Kidney (tissue), 13 donors: ENCODE measurements at regions not wholly inside any gene's neighbourhood (a gene's known extent, or its start where the extent isn't known, plus 50 kb on each side); places are given as distances from the start of the nearest gene placed in this dataset.

Experiments used
- DNase-seq, 5 donors: peaks; one replicate each; pipeline ENCODE4 v3.0.0-alpha.2; 2013 to 2020
- FAIRE-seq: peaks from 2 replicates; lab custom pipeline; 2012; peaks lifted over from hg19 to GRCh38; lab: Jason Lieb, UNC
- H3K27ac ChIP-seq, 2 donors: one replicate each; pipeline ENCODE4 v1.7.0; 2013; ENCODE audit warnings: low read depth in 2 of 2, low read length in 2 of 2, inconsistent platforms in 1 of 2
- H3K27me3 ChIP-seq: one replicate; pipeline ENCODE4 v1.7.1; 2013; ENCODE audit warnings: low read length, inconsistent platforms; ENCODE audit not compliant: control insufficient read depth, insufficient read depth
- H3K36me3 ChIP-seq, 3 donors: one replicate each; pipeline versions ENCODE4 v1.7.0 to v1.7.1; 2013; ENCODE audit warnings: low read length in 3 of 3, control low read depth in 1 of 3, inconsistent platforms in 1 of 3; ENCODE audit not compliant: insufficient read depth in 3 of 3, control insufficient read depth in 2 of 3
- H3K4me1 ChIP-seq, 3 donors: one replicate each; pipeline versions ENCODE4 v1.7.0 to v1.7.1; 2013; ENCODE audit warnings: low read length in 3 of 3, inconsistent platforms in 1 of 3, low read depth in 1 of 3; ENCODE audit not compliant: control insufficient read depth in 2 of 3, insufficient read depth in 2 of 3
- H3K4me3 ChIP-seq, 3 donors: one replicate each; pipeline versions ENCODE4 v1.7.0 to v1.8.1; 2013; ENCODE audit warnings: low read length in 3 of 3, control low read depth in 1 of 3, inconsistent platforms in 1 of 3
- H3K9ac ChIP-seq, 3 donors: one replicate each; pipeline versions ENCODE4 v1.7.0 to v1.7.1; 2013; ENCODE audit warnings: low read length in 3 of 3, control low read depth in 1 of 3, inconsistent platforms in 1 of 3
- H3K9me3 ChIP-seq, 3 donors: one replicate each; pipeline versions ENCODE4 v1.7.0 to v1.7.1; 2013; ENCODE audit warnings: low read length in 3 of 3, control low read depth in 1 of 3, inconsistent platforms in 1 of 3; ENCODE audit not compliant: control insufficient read depth in 2 of 3, insufficient read depth in 1 of 3
- intact Hi-C: fragments of 100-400 bp; cut with DNase I; formaldehyde crosslinking; loops from one replicate; pipeline ENCODE4 v1.11.1; 2022
- TF ChIP-seq, protein P1 (sequence below): IDR thresholded peaks from 3 replicates; pipeline ENCODE4 v1.5.1; 2012; ENCODE audit warnings: mild to moderate bottlenecking, moderate library complexity, borderline replicate concordance; ENCODE audit not compliant: insufficient read depth; ENCODE audit errors: extremely low read depth
- donor health status: control.
- donor health status: control.
- donor health status: control.
- donor health status: control.
- donor health status: control.
- donor health status: DM: yes; HTN: yes; CAD: no.
- donor health status: Normal renal cell carcinoma (clear cell type).

DNA sequence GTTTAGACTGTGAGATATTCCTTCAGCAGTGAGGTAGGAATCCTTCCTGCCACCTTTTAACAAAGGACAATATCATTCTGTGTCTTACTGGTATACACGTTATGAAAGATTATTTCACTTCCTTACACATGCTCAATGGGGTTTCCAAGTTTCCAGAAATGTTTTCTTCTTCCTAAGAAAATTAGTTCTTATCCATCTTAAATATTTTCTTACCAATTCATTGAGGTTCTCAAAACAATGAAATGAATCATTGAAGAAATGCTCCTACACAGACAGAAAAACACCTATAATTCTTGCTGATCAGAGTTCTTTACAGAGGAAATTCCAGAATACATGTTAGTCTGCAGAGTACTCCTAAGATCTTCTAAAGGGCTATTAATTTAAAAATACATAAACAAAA is 51.4 kb upstream of the SEC61G start:
- Histone ChIP-seq H3K9ac (no peak overlapping the region), H3K9me3 (no peaks in the 10 kb centered on the region), H3K4me3 (no peak overlapping the region), H3K4me1 (peaks cover 5 to 12% (median 9%) of the 10 kb centered on the region in 3 donors), H3K36me3 (no peaks in the 10 kb centered on the region), H3K27me3 (no peaks in the 10 kb centered on the region), H3K27ac (no peak overlapping the region)
- TF ChIP-seq, protein P1, sequence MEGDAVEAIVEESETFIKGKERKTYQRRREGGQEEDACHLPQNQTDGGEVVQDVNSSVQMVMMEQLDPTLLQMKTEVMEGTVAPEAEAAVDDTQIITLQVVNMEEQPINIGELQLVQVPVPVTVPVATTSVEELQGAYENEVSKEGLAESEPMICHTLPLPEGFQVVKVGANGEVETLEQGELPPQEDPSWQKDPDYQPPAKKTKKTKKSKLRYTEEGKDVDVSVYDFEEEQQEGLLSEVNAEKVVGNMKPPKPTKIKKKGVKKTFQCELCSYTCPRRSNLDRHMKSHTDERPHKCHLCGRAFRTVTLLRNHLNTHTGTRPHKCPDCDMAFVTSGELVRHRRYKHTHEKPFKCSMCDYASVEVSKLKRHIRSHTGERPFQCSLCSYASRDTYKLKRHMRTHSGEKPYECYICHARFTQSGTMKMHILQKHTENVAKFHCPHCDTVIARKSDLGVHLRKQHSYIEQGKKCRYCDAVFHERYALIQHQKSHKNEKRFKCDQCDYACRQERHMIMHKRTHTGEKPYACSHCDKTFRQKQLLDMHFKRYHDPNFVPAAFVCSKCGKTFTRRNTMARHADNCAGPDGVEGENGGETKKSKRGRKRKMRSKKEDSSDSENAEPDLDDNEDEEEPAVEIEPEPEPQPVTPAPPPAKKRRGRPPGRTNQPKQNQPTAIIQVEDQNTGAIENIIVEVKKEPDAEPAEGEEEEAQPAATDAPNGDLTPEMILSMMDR, result no peak
- no peak for DNase-seq
- intact Hi-C loops, result no loop called here
- no peak for FAIRE-seq

GRCh38 chr7:54811041-54811845 is 52.2 kb upstream of the SEC61G start:
- Histone ChIP-seq H3K4me3 (no peak overlapping the region), H3K36me3 (no peaks in the 10 kb centered on the region), H3K27me3 (no peaks in the 10 kb centered on the region), H3K4me1 (peaks cover 5 to 12% (median 9%) of the 10 kb centered on the region in 3 donors), H3K9ac (no peak overlapping the region), H3K9me3 (no peaks in the 10 kb centered on the region), H3K27ac (peak overlapping the region in 1 of 2 donors; percentile 45)
- DNase-seq, result peak in 2 of 5 donors; percentile 37 to 54
- FAIRE-seq, result no peak
- intact Hi-C loops, result no loop called here
- TF ChIP-seq, protein P1, result no peak

GRCh38 chr7:54811846-54812254 is 52.8 kb upstream of the SEC61G start:
- Histone ChIP-seq H3K36me3 (no peaks in the 10 kb centered on the region), H3K4me1 (peaks cover 5 to 12% (median 9%) of the 10 kb centered on the region in 3 donors), H3K9ac (no peak overlapping the region), H3K27me3 (no peaks in the 10 kb centered on the region), H3K9me3 (no peaks in the 10 kb centered on the region), H3K27ac (peak overlapping the region in 1 of 2 donors; percentile 45), H3K4me3 (no peak overlapping the region)
- peak in 1 of 5 donors; percentile 36 for DNase-seq
- TF ChIP-seq, protein P1, result no peak
- intact Hi-C loops, result no loop called here
- FAIRE-seq, result no peak
